ENCODE measurements at regions not wholly inside any gene's neighbourhood (a gene's known extent, or its start where the extent isn't known, plus 50 kb on each side); places are given as distances from the start of the nearest gene placed in this dataset.

GRCh38 chr9:31146485-31147166 is 1237.8 kb upstream of the ACO1 start:
- POLR2A ChIA-PET: no interaction called here

GRCh38 chr9:31153250-31153840 is 1231.1 kb upstream of the ACO1 start:
- Mint-ChIP-seq H3K27me3 (no peaks in the 10 kb centered on the region), H3K27ac (no peak overlapping the region), H3K4me3 (no peak overlapping the region), H3K36me3 (no peaks in the 10 kb centered on the region), H3K9me3 (peaks cover 0 to 9% (median 1%) of the 10 kb centered on the region in 11 donors), H3K4me1 (peaks cover 0 to 17% (median 4%) of the 10 kb centered on the region in 7 donors)
- Histone ChIP-seq H3K36me3 (ENCODE audit: control insufficient read depth in 2 of 3, insufficient read depth in 3 of 3, low read length in 3 of 3) (no peaks in the 10 kb centered on the region), H3K27ac (ENCODE audit: low read depth, low read length) (no peak overlapping the region), H3K27me3 (ENCODE audit: control insufficient read depth in 2 of 2, insufficient read depth in 2 of 2, low read length in 2 of 2) (no peaks in the 10 kb centered on the region), H3K4me3 (ENCODE audit: low read length) (no peak overlapping the region), H3K9me3 (ENCODE audit: control insufficient read depth in 2 of 3, low read length in 3 of 3) (no peaks in the 10 kb centered on the region), H3K4me1 (ENCODE audit: control insufficient read depth in 2 of 2, insufficient read depth in 2 of 2, low read length in 2 of 2) (no peaks in the 10 kb centered on the region)
- DNase-seq (peak in 1 of 9 donors; percentile 6), ATAC-seq (no peak)
- intact Hi-C loops (cut with micrococcal nuclease): no loop called here
- ChIA-PET POLR2A (no interaction called here), CTCF (no interaction called here)

More at GRCh38 chr9:31146485-31147166, 1237.8 kb upstream of the ACO1 start:
- intact Hi-C loops (cut with micrococcal nuclease): no loop called here
- Histone ChIP-seq H3K27ac (ENCODE audit: low read depth, low read length) (no peak overlapping the region), H3K9me3 (ENCODE audit: control insufficient read depth in 2 of 3, low read length in 3 of 3) (no peaks in the 10 kb centered on the region), H3K4me3 (ENCODE audit: low read length) (no peak overlapping the region), H3K27me3 (ENCODE audit: control insufficient read depth in 2 of 2, insufficient read depth in 2 of 2, low read length in 2 of 2) (no peaks in the 10 kb centered on the region), H3K4me1 (ENCODE audit: control insufficient read depth in 2 of 2, insufficient read depth in 2 of 2, low read length in 2 of 2) (no peaks in the 10 kb centered on the region), H3K36me3 (ENCODE audit: control insufficient read depth in 2 of 3, insufficient read depth in 3 of 3, low read length in 3 of 3) (no peaks in the 10 kb centered on the region)
- peaks cover 0 to 6% (median 0%) of the 10 kb centered on the region in 11 donors for H3K9me3 Mint-ChIP-seq
- DNase-seq (no peak), ATAC-seq (no peak)
- CTCF ChIA-PET: no interaction called here
- no peaks in the 10 kb centered on the region for H3K36me3 Mint-ChIP-seq
- no peak overlapping the region for H3K27ac Mint-ChIP-seq
- H3K27me3 Mint-ChIP-seq: no peaks in the 10 kb centered on the region
- H3K4me3 Mint-ChIP-seq: no peak overlapping the region
- H3K4me1 Mint-ChIP-seq: peaks cover 0 to 1% (median 0%) of the 10 kb centered on the region in 7 donors

- CTCF ChIA-PET: no interaction called here
- Histone ChIP-seq H3K4me1 (ENCODE audit: control insufficient read depth in 2 of 2, insufficient read depth in 2 of 2, low read length in 2 of 2) (no peaks in the 10 kb centered on the region), H3K9me3 (ENCODE audit: control insufficient read depth in 2 of 3, low read length in 3 of 3) (no peaks in the 10 kb centered on the region), H3K36me3 (ENCODE audit: control insufficient read depth in 2 of 3, insufficient read depth in 3 of 3, low read length in 3 of 3) (no peaks in the 10 kb centered on the region), H3K27me3 (ENCODE audit: control insufficient read depth in 2 of 2, insufficient read depth in 2 of 2, low read length in 2 of 2) (no peaks in the 10 kb centered on the region), H3K4me3 (ENCODE audit: low read length) (no peak overlapping the region), H3K27ac (ENCODE audit: low read depth, low read length) (no peak overlapping the region)
- intact Hi-C loops (cut with micrococcal nuclease): no loop called here
- DNase-seq (no peak), ATAC-seq (no peak)
- POLR2A ChIA-PET: no interaction called here
- Mint-ChIP-seq H3K4me3 (no peak overlapping the region), H3K9me3 (peaks cover 0 to 16% (median 0%) of the 10 kb centered on the region in 11 donors), H3K4me1 (peaks cover 0 to 5% (median 0%) of the 10 kb centered on the region in 7 donors), H3K27me3 (no peaks in the 10 kb centered on the region), H3K36me3 (peaks cover 0 to 4% (median 0%) of the 10 kb centered on the region in 5 donors), H3K27ac (no peak overlapping the region)
These were observed 1217.9 kb upstream of the ACO1 start for GRCh38 chr9:31166516-31166915.

GRCh38 chr9:31168161-31168560 is 1216.3 kb upstream of the ACO1 start:
- no peak overlapping the region for H3K4me3 Mint-ChIP-seq

GRCh38 chr9:31174681-31175080 is 1209.8 kb upstream of the ACO1 start:
- intact Hi-C loops (cut with micrococcal nuclease): no loop called here
- no peaks in the 10 kb centered on the region for H3K4me1 Mint-ChIP-seq
- peaks cover 0 to 2% (median 0%) of the 10 kb centered on the region in 5 donors for H3K27me3 Mint-ChIP-seq
- H3K4me3 Mint-ChIP-seq: no peak overlapping the region
- H3K4me1 ChIP-seq (ENCODE audit: control insufficient read depth in 2 of 2, insufficient read depth in 2 of 2, low read length in 2 of 2): no peaks in the 10 kb centered on the region
- CTCF ChIA-PET: no interaction called here
- peaks cover 0 to 4% (median 0%) of the 10 kb centered on the region in 11 donors for H3K9me3 Mint-ChIP-seq
- DNase-seq (no peak), ATAC-seq (no peak)
- POLR2A ChIA-PET: no interaction called here
- H3K27me3 ChIP-seq (ENCODE audit: control insufficient read depth in 2 of 2, insufficient read depth in 2 of 2, low read length in 2 of 2): no peaks in the 10 kb centered on the region
- H3K27ac Mint-ChIP-seq: no peak overlapping the region
- no peak overlapping the region for H3K27ac ChIP-seq (ENCODE audit: low read depth, low read length)
- no peaks in the 10 kb centered on the region for H3K9me3 ChIP-seq (ENCODE audit: control insufficient read depth in 2 of 3, low read length in 3 of 3)
- no peaks in the 10 kb centered on the region for H3K36me3 Mint-ChIP-seq
- no peaks in the 10 kb centered on the region for H3K36me3 ChIP-seq (ENCODE audit: control insufficient read depth in 2 of 3, insufficient read depth in 3 of 3, low read length in 3 of 3)
- H3K4me3 ChIP-seq (ENCODE audit: low read length): no peak overlapping the region

More at GRCh38 chr9:31168161-31168560, 1216.3 kb upstream of the ACO1 start:
- POLR2A ChIA-PET: no interaction called here
- Histone ChIP-seq H3K36me3 (ENCODE audit: control insufficient read depth in 2 of 3, insufficient read depth in 3 of 3, low read length in 3 of 3) (no peaks in the 10 kb centered on the region), H3K27ac (ENCODE audit: low read depth, low read length) (no peak overlapping the region), H3K4me3 (ENCODE audit: low read length) (no peak overlapping the region), H3K27me3 (ENCODE audit: control insufficient read depth in 2 of 2, insufficient read depth in 2 of 2, low read length in 2 of 2) (no peaks in the 10 kb centered on the region), H3K4me1 (ENCODE audit: control insufficient read depth in 2 of 2, insufficient read depth in 2 of 2, low read length in 2 of 2) (no peaks in the 10 kb centered on the region), H3K9me3 (ENCODE audit: control insufficient read depth in 2 of 3, low read length in 3 of 3) (no peaks in the 10 kb centered on the region)
- Mint-ChIP-seq H3K27me3 (peaks cover 0 to 2% (median 0%) of the 10 kb centered on the region in 5 donors), H3K36me3 (peaks cover 0 to 4% (median 0%) of the 10 kb centered on the region in 5 donors), H3K9me3 (peaks cover 0 to 16% (median 0%) of the 10 kb centered on the region in 11 donors), H3K27ac (no peak overlapping the region), H3K4me1 (peaks cover 0 to 5% (median 0%) of the 10 kb centered on the region in 7 donors)
- CTCF ChIA-PET: interaction anchor here (0.6 kb wide), 1 partner anchor 9 kb away, joined by 5 read pairs; no protein-coding TSS in a partner anchor
- ATAC-seq (no peak), DNase-seq (no peak)
- intact Hi-C loops (cut with micrococcal nuclease): no loop called here

GRCh38 chr9:31183866-31184265 is 1200.6 kb upstream of the ACO1 start:
- Histone ChIP-seq H3K27ac (ENCODE audit: low read depth, low read length) (no peak overlapping the region), H3K27me3 (ENCODE audit: control insufficient read depth in 2 of 2, insufficient read depth in 2 of 2, low read length in 2 of 2) (no peaks in the 10 kb centered on the region), H3K4me3 (ENCODE audit: low read length) (no peak overlapping the region), H3K36me3 (ENCODE audit: control insufficient read depth in 2 of 3, insufficient read depth in 3 of 3, low read length in 3 of 3) (no peaks in the 10 kb centered on the region), H3K4me1 (ENCODE audit: control insufficient read depth in 2 of 2, insufficient read depth in 2 of 2, low read length in 2 of 2) (no peaks in the 10 kb centered on the region), H3K9me3 (ENCODE audit: control insufficient read depth in 2 of 3, low read length in 3 of 3) (no peaks in the 10 kb centered on the region)
- no peaks in the 10 kb centered on the region for H3K4me1 Mint-ChIP-seq
- POLR2A ChIA-PET: interaction anchor here (0.6 kb wide), 1 partner anchor 58 kb away, joined by 4 read pairs; no protein-coding TSS in a partner anchor
- no peak overlapping the region for H3K27ac Mint-ChIP-seq
- no peaks in the 10 kb centered on the region for H3K27me3 Mint-ChIP-seq
- CTCF ChIA-PET: no interaction called here
- intact Hi-C loops (cut with micrococcal nuclease): no loop called here
- DNase-seq: no peak
- no peaks in the 10 kb centered on the region for H3K36me3 Mint-ChIP-seq
- peaks cover 0 to 1% (median 0%) of the 10 kb centered on the region in 11 donors for H3K9me3 Mint-ChIP-seq
- no peak overlapping the region for H3K4me3 Mint-ChIP-seq
- ATAC-seq: no peak

- no peaks in the 10 kb centered on the region for H3K27me3 Mint-ChIP-seq
- POLR2A ChIA-PET: no interaction called here
- CTCF ChIA-PET: no interaction called here
- no peak for DNase-seq
- intact Hi-C loops (cut with micrococcal nuclease): no loop called here
- Histone ChIP-seq H3K9me3 (ENCODE audit: control insufficient read depth in 2 of 3, low read length in 3 of 3) (no peaks in the 10 kb centered on the region), H3K27me3 (ENCODE audit: control insufficient read depth in 2 of 2, insufficient read depth in 2 of 2, low read length in 2 of 2) (no peaks in the 10 kb centered on the region), H3K4me3 (ENCODE audit: low read length) (no peak overlapping the region), H3K36me3 (ENCODE audit: control insufficient read depth in 2 of 3, insufficient read depth in 3 of 3, low read length in 3 of 3) (no peaks in the 10 kb centered on the region), H3K4me1 (ENCODE audit: control insufficient read depth in 2 of 2, insufficient read depth in 2 of 2, low read length in 2 of 2) (no peaks in the 10 kb centered on the region), H3K27ac (ENCODE audit: low read depth, low read length) (no peak overlapping the region)
- no peaks in the 10 kb centered on the region for H3K36me3 Mint-ChIP-seq
- no peak overlapping the region for H3K27ac Mint-ChIP-seq
- no peak overlapping the region for H3K4me3 Mint-ChIP-seq
- no peak for ATAC-seq
- peaks cover 0 to 1% (median 0%) of the 10 kb centered on the region in 11 donors for H3K9me3 Mint-ChIP-seq
- H3K4me1 Mint-ChIP-seq: no peaks in the 10 kb centered on the region
These were observed 1198.6 kb upstream of the ACO1 start for GRCh38 chr9:31185831-31186230.
